IMR-90 (cell line): ENCODE measurements at regions not wholly inside any gene's neighbourhood (a gene's known extent, or its start where the extent isn't known, plus 50 kb on each side); places are given as distances from the start of the nearest gene placed in this dataset.

Experiments
- ATAC-seq: fragments of 200-7000 bp; cut with Tn5 transposase; 2 replicates; pipeline ENCODE4 v1.9.1; 2020; ENCODE audit warnings: low read depth, mild to moderate bottlenecking, moderate library complexity
- BruUV-seq: library from RNA; stranded (reverse); fragments of 400-500 nt; replicated peaks from 2 replicates; lab custom pipeline; 2021; lab: Mats Ljungman, UMichigan
- CTCF ChIA-PET: fragments of 300-600 bp; formaldehyde crosslinking; extraction: SDS; loops from one replicate; lab custom pipeline; 2021; ENCODE audit warnings: antibody characterized with exemption; lab: Yijun Ruan, JAX
- POLR2A ChIA-PET: fragments of 300-600 bp; sonication (Branson Sonifier 250); formaldehyde crosslinking; loops from one replicate; lab custom pipeline; 2022; ENCODE audit warnings: antibody characterized with exemption; ENCODE audit not compliant: unreplicated experiment; lab: Charles Lee
- DNase-seq: peaks from one replicate; pipeline ENCODE4 v3.0.0; 2013
- H2AFZ ChIP-seq: replicated peaks from 2 replicates; pipeline ENCODE3; 2013; ENCODE audit warnings: low read length, mild to moderate bottlenecking; ENCODE audit not compliant: poor library complexity
- H2AK5ac ChIP-seq: 2 replicates; pipeline ENCODE4 v1.6.1; 2013; ENCODE audit warnings: low read depth, low read length, inconsistent platforms
- H2AK9ac ChIP-seq: replicated peaks from 2 replicates; pipeline ENCODE3; 2013; ENCODE audit warnings: mild to moderate bottlenecking, low read depth, low read length, moderate library complexity; ENCODE audit not compliant: poor library complexity
- H2BK120ac ChIP-seq: 2 replicates; pipeline ENCODE4 v1.6.1; 2013; ENCODE audit warnings: low read depth, low read length, inconsistent platforms
- H2BK15ac ChIP-seq: 3 replicates; pipeline ENCODE4 v1.6.1; 2013; ENCODE audit warnings: low read depth, low read length, inconsistent platforms
- H2BK20ac ChIP-seq: 2 replicates; pipeline ENCODE4 v1.6.1; 2013; ENCODE audit warnings: low read depth, mild to moderate bottlenecking, inconsistent platforms, low read length, moderate library complexity
- H2BK5ac ChIP-seq: 2 replicates; pipeline ENCODE4 v1.6.1; 2013; ENCODE audit warnings: mild to moderate bottlenecking, low read depth, low read length, inconsistent platforms; ENCODE audit not compliant: poor library complexity, severe bottlenecking
- H3K14ac ChIP-seq: replicated peaks from 2 replicates; pipeline ENCODE4 v1.6.1; 2013; ENCODE audit warnings: low read depth, low read length, inconsistent platforms
- H3K18ac ChIP-seq: 2 replicates; pipeline ENCODE4 v1.6.1; 2013; ENCODE audit warnings: low read depth, low read length, control low read depth
- H3K23ac ChIP-seq: 2 replicates; pipeline ENCODE4 v1.6.1; 2013; ENCODE audit warnings: low read depth, low read length, inconsistent platforms
- H3K27ac ChIP-seq: 2 replicates; pipeline ENCODE4 v1.5.1; 2013; ENCODE audit warnings: mild to moderate bottlenecking, control low read depth, low read length; ENCODE audit not compliant: insufficient read depth
- H3K27me3 ChIP-seq: 2 replicates; pipeline ENCODE4 v1.6.1; 2013; ENCODE audit warnings: low read length; ENCODE audit not compliant: control insufficient read depth, insufficient read depth
- H3K36me3 ChIP-seq: 2 replicates; pipeline ENCODE4 v1.6.1; 2013; ENCODE audit warnings: low read length, mixed read lengths; ENCODE audit not compliant: control insufficient read depth, insufficient read depth
- H3K4ac ChIP-seq: 2 replicates; pipeline ENCODE4 v1.6.1; 2013; ENCODE audit warnings: low read depth, low read length, inconsistent platforms
- H3K4me1 ChIP-seq: 2 replicates; pipeline ENCODE4 v1.6.1; 2013; ENCODE audit warnings: low read length, mixed read lengths; ENCODE audit not compliant: control insufficient read depth, insufficient read depth
- H3K4me2 ChIP-seq: 2 replicates; pipeline ENCODE4 v1.6.1; 2013; ENCODE audit warnings: low read depth, mild to moderate bottlenecking, control low read depth, low read length, moderate library complexity
- H3K4me3 ChIP-seq: 2 replicates; pipeline ENCODE4 v1.5.1; 2013; ENCODE audit warnings: low read depth, mild to moderate bottlenecking, control low read depth, low read length, moderate library complexity; ENCODE audit not compliant: insufficient read depth
- H3K56ac ChIP-seq: 2 replicates; pipeline ENCODE4 v1.6.1; 2013; ENCODE audit warnings: low read length, inconsistent platforms; ENCODE audit not compliant: insufficient read depth; ENCODE audit errors: extremely low read depth
- H3K79me1 ChIP-seq, 2 experiments: 2 replicates each; pipeline ENCODE4 v1.6.1; 2013; ENCODE audit warnings: low read length in 2 of 2, inconsistent platforms in 1 of 2, low read depth in 1 of 2
- H3K9ac ChIP-seq: 2 replicates; pipeline ENCODE4 v1.6.1; 2013; ENCODE audit warnings: low read depth, low read length, control low read depth
- H3K9me1 ChIP-seq: 2 replicates; pipeline ENCODE4 v1.6.1; 2013; ENCODE audit warnings: low read length, inconsistent platforms; ENCODE audit not compliant: insufficient read depth
- H3K9me3 ChIP-seq: 2 replicates; pipeline ENCODE4 v1.6.1; 2013; ENCODE audit warnings: low read length; ENCODE audit not compliant: control insufficient read depth, insufficient read depth
- H4K20me1 ChIP-seq: 2 replicates; pipeline ENCODE4 v1.6.1; 2013; ENCODE audit warnings: low read length, inconsistent platforms; ENCODE audit not compliant: insufficient read depth
- H4K5ac ChIP-seq: 2 replicates; pipeline ENCODE4 v1.6.1; 2013; ENCODE audit warnings: mild to moderate bottlenecking, low read depth, low read length, control low read depth
- H4K8ac ChIP-seq, 2 experiments: 2 replicates each; pipeline ENCODE4 v1.6.1; 2013; ENCODE audit warnings: low read depth in 2 of 2, low read length in 2 of 2, control low read depth in 1 of 2, inconsistent platforms in 1 of 2
- H4K91ac ChIP-seq: 2 replicates; pipeline ENCODE4 v1.6.1; 2013; ENCODE audit warnings: low read depth, low read length, inconsistent platforms; ENCODE audit not compliant: insufficient read depth
- BHLHE40 ChIP-seq: fragments of 150-350 bp; IDR thresholded peaks from 2 replicates; pipeline ENCODE4 v1.6.1; 2016; ENCODE audit warnings: mild to moderate bottlenecking, low read depth, low read length
- CEBPB ChIP-seq: IDR thresholded peaks from 2 replicates; pipeline ENCODE4 v1.6.1; 2012; ENCODE audit warnings: low read depth, low read length, improper control_type of control experiment
- CHD1 ChIP-seq: IDR thresholded peaks from 2 replicates; pipeline ENCODE4 v1.6.1; 2012; ENCODE audit warnings: low read depth, low read length, improper control_type of control experiment
- FOS ChIP-seq: fragments of 150-350 bp; IDR thresholded peaks from 2 replicates; pipeline ENCODE4 v1.6.1; 2016; ENCODE audit warnings: low read depth, low read length
- MXI1 ChIP-seq: IDR thresholded peaks from 2 replicates; pipeline ENCODE4 v1.6.1; 2012; ENCODE audit warnings: low read depth, mild to moderate bottlenecking, low read length, moderate library complexity, borderline replicate concordance
- POLR2A ChIP-seq: IDR thresholded peaks from 2 replicates; pipeline ENCODE4 v1.6.1; 2012; ENCODE audit warnings: mild to moderate bottlenecking, low read depth, low read length
- RAD21 ChIP-seq: IDR thresholded peaks from 2 replicates; pipeline ENCODE4 v1.6.1; 2012; ENCODE audit warnings: low read length, improper control_type of control experiment
- RCOR1 ChIP-seq: IDR thresholded peaks from 2 replicates; pipeline ENCODE4 v1.6.1; 2012; ENCODE audit warnings: mild to moderate bottlenecking, low read length, improper control_type of control experiment; ENCODE audit not compliant: insufficient replicate concordance
- RFX5 ChIP-seq: IDR thresholded peaks from 2 replicates; pipeline ENCODE4 v1.8.0; 2012; ENCODE audit warnings: low read depth, mild to moderate bottlenecking, low read length, moderate library complexity
- WGBS, 2 experiments: methylation state at CpG; one replicate each; pipeline versions ENCODE4 v1.1.5 to v1.1.7; 2013; ENCODE audit warnings: missing lambda C conversion rate in 2 of 2; ENCODE audit not compliant: insufficient read length in 1 of 2; ENCODE audit errors: extremely low coverage in 2 of 2; 5-methylcytosine and 5-hydroxymethylcytosine counted together
- dilution Hi-C: fragments of 300-500 bp; cut with HindIII; formaldehyde crosslinking; loops from one replicate; pipeline ENCODE4 v1.14.3; 2018; ENCODE audit warnings: low sequenced_read_pairs; ENCODE audit not compliant: unreplicated experiment
- in situ Hi-C: fragments of 300-500 bp; cut with MboI; formaldehyde crosslinking; loops from 3 replicates; pipeline ENCODE4 v1.14.3; 2019; ENCODE audit warnings: low sequenced_read_pairs, inconsistent platforms, mixed read lengths
- intact Hi-C: fragments of 100-400 bp; cut with micrococcal nuclease; formaldehyde crosslinking; loops from 2 replicates; pipeline ENCODE4 v1.10.0; 2022
- TF ChIP-seq, protein P1 (sequence below): fragments of 150-350 bp; IDR thresholded peaks from 2 replicates; pipeline ENCODE4 v1.6.1; 2016; ENCODE audit warnings: low read depth, mild to moderate bottlenecking, low read length, moderate library complexity, borderline replicate concordance
- TF ChIP-seq, protein P2 (sequence below): conservative IDR thresholded peaks from 2 replicates; pipeline ENCODE4 v1.5.1; 2012; ENCODE audit warnings: mild to moderate bottlenecking, low read depth, low read length, improper control_type of control experiment

DNA sequence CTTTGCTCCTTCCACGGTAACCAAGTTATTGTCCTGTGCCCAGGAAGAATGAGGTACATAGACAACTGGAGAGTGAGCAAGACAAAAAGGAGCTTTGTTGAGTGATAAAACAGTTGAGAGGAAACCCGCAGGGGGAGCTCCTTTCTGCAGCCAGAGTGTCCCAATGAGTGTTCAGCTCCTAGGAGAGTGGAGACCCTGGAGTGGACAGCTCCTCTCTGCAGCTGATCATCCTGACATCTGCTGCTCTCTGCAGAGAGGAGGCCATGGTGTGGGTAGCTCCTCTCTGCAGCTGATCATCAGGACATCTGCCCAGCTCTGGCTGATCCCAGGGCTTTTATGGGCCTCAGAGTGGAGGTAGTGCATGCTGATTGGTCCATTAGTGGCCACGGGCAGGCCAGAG lies 53.4 kb upstream of the PCDH15 start:
- Histone ChIP-seq H2BK20ac (no peak overlapping the region), H4K20me1 (no peaks in the 10 kb centered on the region), H4K8ac (no peak overlapping the region), H2AK5ac (no peak overlapping the region), H4K91ac (no peak overlapping the region), H3K4ac (no peak overlapping the region), H4K5ac (no peak overlapping the region), H2AK9ac (no peak overlapping the region), H3K9me1 (no peaks in the 10 kb centered on the region), H3K36me3 (no peaks in the 10 kb centered on the region), H3K79me1 (no peaks in the 10 kb centered on the region), H3K4me2 (no peak overlapping the region), H2AFZ (no peak overlapping the region), H3K9me3 (peaks cover 4% of the 10 kb centered on the region; the same call in 1 of the 2 replicates), H3K4me1 (no peaks in the 10 kb centered on the region), H3K27me3 (no peaks in the 10 kb centered on the region), H2BK5ac (no peak overlapping the region), H3K4me3 (no peak overlapping the region), H3K9ac (no peak overlapping the region), H3K18ac (no peak overlapping the region), H3K23ac (no peak overlapping the region), H2BK120ac (no peak overlapping the region), H2BK15ac (no peak overlapping the region), H3K56ac (no peak overlapping the region), H3K27ac (no peak overlapping the region), H3K14ac (no peak overlapping the region)
- BruUV-seq: no TSS peak
- intact Hi-C loops (loop anchor here (5.0 kb wide), 1 partner anchor 1962 kb away; no protein-coding TSS in a partner anchor), in situ Hi-C loops (no loop called here), dilution Hi-C loops (no loop called here)
- ChIA-PET POLR2A (no interaction called here), CTCF (no interaction called here)
- DNase-seq: no peak
- TF ChIP-seq CHD1 (no peak), POLR2A (no peak), MXI1 (no peak), CEBPB (no peak), FOS (no peak), RFX5 (no peak), RCOR1 (no peak), RAD21 (no peak), BHLHE40 (no peak)
- TF ChIP-seq, protein P1, sequence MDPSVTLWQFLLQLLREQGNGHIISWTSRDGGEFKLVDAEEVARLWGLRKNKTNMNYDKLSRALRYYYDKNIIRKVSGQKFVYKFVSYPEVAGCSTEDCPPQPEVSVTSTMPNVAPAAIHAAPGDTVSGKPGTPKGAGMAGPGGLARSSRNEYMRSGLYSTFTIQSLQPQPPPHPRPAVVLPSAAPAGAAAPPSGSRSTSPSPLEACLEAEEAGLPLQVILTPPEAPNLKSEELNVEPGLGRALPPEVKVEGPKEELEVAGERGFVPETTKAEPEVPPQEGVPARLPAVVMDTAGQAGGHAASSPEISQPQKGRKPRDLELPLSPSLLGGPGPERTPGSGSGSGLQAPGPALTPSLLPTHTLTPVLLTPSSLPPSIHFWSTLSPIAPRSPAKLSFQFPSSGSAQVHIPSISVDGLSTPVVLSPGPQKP: no peak
- TF ChIP-seq, protein P2, sequence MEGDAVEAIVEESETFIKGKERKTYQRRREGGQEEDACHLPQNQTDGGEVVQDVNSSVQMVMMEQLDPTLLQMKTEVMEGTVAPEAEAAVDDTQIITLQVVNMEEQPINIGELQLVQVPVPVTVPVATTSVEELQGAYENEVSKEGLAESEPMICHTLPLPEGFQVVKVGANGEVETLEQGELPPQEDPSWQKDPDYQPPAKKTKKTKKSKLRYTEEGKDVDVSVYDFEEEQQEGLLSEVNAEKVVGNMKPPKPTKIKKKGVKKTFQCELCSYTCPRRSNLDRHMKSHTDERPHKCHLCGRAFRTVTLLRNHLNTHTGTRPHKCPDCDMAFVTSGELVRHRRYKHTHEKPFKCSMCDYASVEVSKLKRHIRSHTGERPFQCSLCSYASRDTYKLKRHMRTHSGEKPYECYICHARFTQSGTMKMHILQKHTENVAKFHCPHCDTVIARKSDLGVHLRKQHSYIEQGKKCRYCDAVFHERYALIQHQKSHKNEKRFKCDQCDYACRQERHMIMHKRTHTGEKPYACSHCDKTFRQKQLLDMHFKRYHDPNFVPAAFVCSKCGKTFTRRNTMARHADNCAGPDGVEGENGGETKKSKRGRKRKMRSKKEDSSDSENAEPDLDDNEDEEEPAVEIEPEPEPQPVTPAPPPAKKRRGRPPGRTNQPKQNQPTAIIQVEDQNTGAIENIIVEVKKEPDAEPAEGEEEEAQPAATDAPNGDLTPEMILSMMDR: no peak
- no CpG with 5 or more reads among the region's 3 CpGs for WGBS, 2 experiments
- ATAC-seq: no peak
